HCT116 (cell line): ENCODE measurements at regions not wholly inside any gene's neighbourhood (a gene's known extent, or its start where the extent isn't known, plus 50 kb on each side); places are given as distances from the start of the nearest gene placed in this dataset.

Experiments
- ATAC-seq: fragments of 200-7000 bp; cut with Tn5 transposase; 2 replicates; pipeline ENCODE4 v1.9.1; 2020; ENCODE audit warnings: mild to moderate bottlenecking, moderate library complexity
- BruUV-seq: library from RNA; stranded (reverse); fragments of 400-500 nt; replicated peaks from 2 replicates; lab custom pipeline; 2021; lab: Mats Ljungman, UMichigan
- CTCF ChIA-PET: fragments of 300-600 bp; sonication (Branson Sonifier 250); formaldehyde crosslinking; loops from one replicate; lab custom pipeline; 2021; ENCODE audit warnings: antibody characterized with exemption; lab: Charles Lee
- POLR2A ChIA-PET: fragments of 300-600, 350-600 bp; sonication (Branson Sonifier 250); formaldehyde crosslinking; loops from one replicate; lab custom pipeline; 2021; ENCODE audit warnings: antibody characterized with exemption; lab: Charles Lee
- RAD21 ChIA-PET, 2 experiments: fragments of 300-600 bp; sonication (Branson Sonifier 250); formaldehyde crosslinking; loops; one replicate each; lab custom pipeline; 2023; ENCODE audit warnings: low total read pairs in 2 of 2; ENCODE audit not compliant: uncharacterized antibody in 2 of 2, unreplicated experiment in 2 of 2, low non-redundant PET in 1 of 2; lab: Charles Lee
- DNase-seq: peaks from one replicate; pipeline ENCODE4 v3.0.0-alpha.2; 2010; ENCODE audit warnings: low read depth, low spot score
- H2AFZ ChIP-seq: fragments of 200-600 bp; shearing (Covaris generic), sonication (generic); 2 replicates; pipeline ENCODE4 v1.6.1; 2017; ENCODE audit warnings: low read depth, mixed run types, mixed read lengths, antibody characterized with exemption, low read length; ENCODE audit not compliant: poor library complexity, severe bottlenecking
- H3K27ac ChIP-seq: 2 replicates; pipeline ENCODE4 v1.5.1; 2012; ENCODE audit warnings: low read depth, low read length
- H3K27me3 ChIP-seq: fragments of 200-600 bp; sonication (generic); 2 replicates; pipeline ENCODE4 v1.6.1; 2016; ENCODE audit warnings: mixed run types, low read length, mixed read lengths; ENCODE audit not compliant: insufficient read depth
- H3K36me3 ChIP-seq, 2 experiments: fragments of 200-500 bp in 1 of 2; fragments of 200-600 bp in 1 of 2; sonication (Bioruptor generic) in 1 of 2; sonication (generic) in 1 of 2; 2 replicates each; pipeline versions ENCODE4 v1.5.1 to v1.6.1; 2014 to 2016; ENCODE audit warnings: low read length in 2 of 2, inconsistent platforms in 1 of 2, mixed read lengths in 1 of 2, mixed run types in 1 of 2; ENCODE audit not compliant: insufficient read depth in 2 of 2, control insufficient read depth in 1 of 2
- H3K4me1 ChIP-seq, 2 experiments: fragments of 200-600 bp in 1 of 2; sonication (generic) in 1 of 2; 2 replicates each; pipeline versions ENCODE4 v1.5.1 to v1.6.1; 2012 to 2017; ENCODE audit warnings: low read length in 2 of 2, inconsistent platforms in 1 of 2, mild to moderate bottlenecking in 1 of 2, mixed read lengths in 1 of 2, mixed run types in 1 of 2, moderate library complexity in 1 of 2; ENCODE audit not compliant: insufficient read depth in 2 of 2, control insufficient read depth in 1 of 2
- H3K4me2 ChIP-seq: fragments of 200-600 bp; sonication (generic); 2 replicates; pipeline ENCODE4 v1.6.1; 2017; ENCODE audit warnings: mixed run types, low read length, mixed read lengths
- H3K4me3 ChIP-seq, 2 experiments: fragments of 200-600 bp in 1 of 2; sonication (generic) in 1 of 2; replicated peaks in 1 of 2; 2 replicates each; pipeline ENCODE4 v1.5.1; 2011 to 2016; ENCODE audit warnings: low read length in 2 of 2, control low read depth in 1 of 2, low read depth in 1 of 2, mild to moderate bottlenecking in 1 of 2, mixed read lengths in 1 of 2, mixed run types in 1 of 2
- H3K79me2 ChIP-seq: fragments of 200-600 bp; sonication (generic); 2 replicates; pipeline ENCODE4 v1.6.1; 2017; ENCODE audit warnings: mild to moderate bottlenecking, mixed run types, low read length, moderate library complexity, mixed read lengths; ENCODE audit not compliant: insufficient read depth
- H3K9ac ChIP-seq: fragments of 200-600 bp; sonication (generic); 2 replicates; pipeline ENCODE4 v1.6.1; 2016; ENCODE audit warnings: low read length, mixed read lengths
- H3K9me2 ChIP-seq: fragments of 200-600 bp; sonication (generic), shearing (Covaris generic); 2 replicates; pipeline ENCODE4 v1.6.1; 2017; ENCODE audit warnings: mixed run types, mild to moderate bottlenecking, moderate library complexity; ENCODE audit not compliant: insufficient read depth
- H3K9me3 ChIP-seq, 2 experiments: fragments of 200-500 bp in 1 of 2; fragments of 200-600 bp in 1 of 2; sonication (Bioruptor generic) in 1 of 2; sonication (generic) in 1 of 2; 2 replicates each; pipeline ENCODE4 v1.6.1; 2014 to 2017; ENCODE audit warnings: low read length in 2 of 2, mixed read lengths in 2 of 2, inconsistent platforms in 1 of 2, low read depth in 1 of 2, mild to moderate bottlenecking in 1 of 2, mixed run types in 1 of 2, moderate library complexity in 1 of 2; ENCODE audit not compliant: control insufficient read depth in 1 of 2, insufficient read depth in 1 of 2
- H4K20me1 ChIP-seq: fragments of 200-600 bp; sonication (generic), shearing (Covaris generic); 2 replicates; pipeline ENCODE4 v1.6.1; 2017; ENCODE audit warnings: mixed run types, mild to moderate bottlenecking, moderate library complexity; ENCODE audit not compliant: insufficient read depth
- CEBPB ChIP-seq: IDR thresholded peaks from 2 replicates; pipeline ENCODE4 v1.6.1; 2012; ENCODE audit warnings: low read depth
- ELF1 ChIP-seq: IDR thresholded peaks from 2 replicates; pipeline ENCODE4 v1.6.1; 2012; ENCODE audit warnings: low read depth, borderline replicate concordance
- EZH2 ChIP-seq: fragments of 200-600 bp; sonication (generic); IDR thresholded peaks from 2 replicates; pipeline ENCODE4 v1.6.1; 2017; ENCODE audit warnings: antibody characterized with exemption, mixed run types
- EZH2phosphoT487 ChIP-seq: fragments of 200-600 bp; IDR thresholded peaks from 2 replicates; pipeline ENCODE4 v1.6.1; 2018; ENCODE audit warnings: antibody characterized with exemption, borderline replicate concordance
- FOSL1 ChIP-seq: IDR thresholded peaks from 2 replicates; pipeline ENCODE4 v1.6.1; 2012; ENCODE audit warnings: low read depth
- JUND ChIP-seq: IDR thresholded peaks from 2 replicates; pipeline ENCODE4 v1.6.1; 2012
- POLR2A ChIP-seq: IDR thresholded peaks from 2 replicates; pipeline ENCODE4 v1.7.0; 2011; ENCODE audit warnings: borderline replicate concordance; ENCODE audit not compliant: insufficient read depth, insufficient read length; ENCODE audit errors: extremely low read depth
- RAD21 ChIP-seq: IDR thresholded peaks from 2 replicates; pipeline ENCODE4 v1.6.1; 2012; ENCODE audit warnings: low read depth, mild to moderate bottlenecking
- SIN3A ChIP-seq: IDR thresholded peaks from 2 replicates; pipeline ENCODE4 v1.6.1; 2012; ENCODE audit warnings: low read depth
- SP1 ChIP-seq: IDR thresholded peaks from 2 replicates; pipeline ENCODE4 v1.6.1; 2012; ENCODE audit warnings: low read depth
- SRF ChIP-seq: IDR thresholded peaks from 2 replicates; pipeline ENCODE4 v1.6.1; 2012; ENCODE audit warnings: low read depth
- TCF7L2 ChIP-seq: IDR thresholded peaks from 2 replicates; pipeline ENCODE4 v1.7.0; 2011; ENCODE audit warnings: borderline replicate concordance, inconsistent platforms; ENCODE audit not compliant: insufficient read depth, insufficient read length; ENCODE audit errors: extremely low read depth
- ZFX ChIP-seq: fragments of 450-650 bp; IDR thresholded peaks from 2 replicates; pipeline ENCODE4 v1.6.1; 2017
- ZNF274 ChIP-seq: fragments of 200-500 bp; sonication (Bioruptor generic); IDR thresholded peaks from 2 replicates; pipeline ENCODE4 v1.6.1; 2014; ENCODE audit warnings: mild to moderate bottlenecking, low read depth, low read length, inconsistent platforms
- intact Hi-C: fragments of 100-400 bp; cut with micrococcal nuclease; formaldehyde crosslinking; loops from 2 replicates; pipeline ENCODE4 v1.10.0; 2022
- TF ChIP-seq, protein P1 (sequence below): IDR thresholded peaks from 2 replicates; pipeline ENCODE4 v1.6.1; 2012
- TF ChIP-seq, protein P2 (sequence below): IDR thresholded peaks from 2 replicates; pipeline ENCODE4 v1.6.1; 2012
- TF ChIP-seq, protein P3 (sequence below), 3 experiments: fragments of 200-600 bp in 1 of 3; sonication (generic) in 1 of 3; IDR thresholded peaks in 2 of 3; conservative IDR thresholded peaks in 1 of 3; 2 replicates each; pipeline ENCODE4 v1.5.1; 2012 to 2017; ENCODE audit warnings: low read depth in 2 of 3, low read length in 2 of 3, antibody characterized with exemption in 1 of 3, borderline replicate concordance in 1 of 3, control low read depth in 1 of 3, mild to moderate bottlenecking in 1 of 3, mixed read lengths in 1 of 3, mixed run types in 1 of 3, moderate library complexity in 1 of 3; ENCODE audit not compliant: insufficient read depth in 1 of 3

DNA sequence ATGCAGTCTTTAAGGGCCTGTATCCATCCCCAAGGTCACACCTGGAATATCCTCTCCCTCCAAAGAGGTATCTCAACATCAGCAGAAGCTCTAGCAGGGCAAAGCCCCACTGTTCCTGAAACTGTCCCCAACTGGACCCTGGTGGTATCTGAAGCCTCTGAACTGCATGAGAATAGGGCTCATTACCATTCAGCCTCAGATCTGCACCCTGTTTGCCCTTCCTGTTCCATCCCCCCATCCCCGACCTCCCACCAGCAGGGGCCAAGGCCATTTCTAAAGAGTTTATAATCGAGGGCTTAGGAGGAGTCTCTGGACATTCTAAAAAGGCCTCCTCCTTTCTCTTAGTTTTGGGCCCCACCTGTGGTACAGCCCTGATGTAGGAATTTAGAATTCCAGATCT is 74.0 kb upstream of the THY1 start:
- H3K9me3 ChIP-seq: no peaks in the 10 kb centered on the region
- intact Hi-C loops: no loop called here
- H3K4me1 ChIP-seq: no peaks in the 10 kb centered on the region
- no peaks in the 10 kb centered on the region for H3K9me2 ChIP-seq
- no peaks in the 10 kb centered on the region for H3K79me2 ChIP-seq
- no peak overlapping the region for H3K27ac ChIP-seq
- H3K4me3 ChIP-seq: no peak overlapping the region
- H3K27me3 ChIP-seq: no peaks in the 10 kb centered on the region
- no peak for TF ChIP-seq ELF1
- no peak for TF ChIP-seq JUND
- no peak for TF ChIP-seq POLR2A
- TF ChIP-seq CEBPB: no peak
- TF ChIP-seq EZH2: no peak
- no peak for TF ChIP-seq SRF
- TF ChIP-seq ZFX: no peak
- no peak for TF ChIP-seq SIN3A
- TF ChIP-seq TCF7L2: no peak
- TF ChIP-seq, protein P1, sequence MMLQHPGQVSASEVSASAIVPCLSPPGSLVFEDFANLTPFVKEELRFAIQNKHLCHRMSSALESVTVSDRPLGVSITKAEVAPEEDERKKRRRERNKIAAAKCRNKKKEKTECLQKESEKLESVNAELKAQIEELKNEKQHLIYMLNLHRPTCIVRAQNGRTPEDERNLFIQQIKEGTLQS: no peak
- TF ChIP-seq, protein P2, sequence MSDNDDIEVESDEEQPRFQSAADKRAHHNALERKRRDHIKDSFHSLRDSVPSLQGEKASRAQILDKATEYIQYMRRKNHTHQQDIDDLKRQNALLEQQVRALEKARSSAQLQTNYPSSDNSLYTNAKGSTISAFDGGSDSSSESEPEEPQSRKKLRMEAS: no peak
- no peak for TF ChIP-seq SP1
- TF ChIP-seq ZNF274: no peak
- TF ChIP-seq FOSL1: no peak
- TF ChIP-seq, all 23 proteins: peak for 0
- Histone ChIP-seq H3K4me2 (no peak overlapping the region), H2AFZ (no peak overlapping the region), H3K9ac (no peak overlapping the region), H3K36me3 (no peaks in the 10 kb centered on the region), H4K20me1 (no peaks in the 10 kb centered on the region)
- no peak for ATAC-seq
- ChIA-PET CTCF (no interaction called here), POLR2A (no interaction called here), RAD21 (no interaction called here)
- DNase-seq: no peak
- no TSS peak for BruUV-seq

GRCh38 chr11:119496469-119496868 is 73.5 kb upstream of the THY1 start:
- Histone ChIP-seq H3K27me3 (no peaks in the 10 kb centered on the region), H3K4me2 (no peak overlapping the region), H4K20me1 (no peaks in the 10 kb centered on the region), H3K9me3 (no peaks in the 10 kb centered on the region), H3K9me2 (no peaks in the 10 kb centered on the region), H3K4me3 (no peak overlapping the region), H3K4me1 (no peaks in the 10 kb centered on the region), H3K9ac (no peak overlapping the region), H3K79me2 (no peaks in the 10 kb centered on the region), H2AFZ (no peak overlapping the region), H3K27ac (no peak overlapping the region), H3K36me3 (no peaks in the 10 kb centered on the region)
- ChIA-PET POLR2A (no interaction called here), CTCF (no interaction called here), RAD21 (no interaction called here)
- TF ChIP-seq SP1 (no peak), JUND (no peak), ZFX (no peak), RAD21 (no peak), SIN3A (no peak), EZH2phosphoT487 (no peak), ZNF274 (no peak)
- TF ChIP-seq, protein P3, sequence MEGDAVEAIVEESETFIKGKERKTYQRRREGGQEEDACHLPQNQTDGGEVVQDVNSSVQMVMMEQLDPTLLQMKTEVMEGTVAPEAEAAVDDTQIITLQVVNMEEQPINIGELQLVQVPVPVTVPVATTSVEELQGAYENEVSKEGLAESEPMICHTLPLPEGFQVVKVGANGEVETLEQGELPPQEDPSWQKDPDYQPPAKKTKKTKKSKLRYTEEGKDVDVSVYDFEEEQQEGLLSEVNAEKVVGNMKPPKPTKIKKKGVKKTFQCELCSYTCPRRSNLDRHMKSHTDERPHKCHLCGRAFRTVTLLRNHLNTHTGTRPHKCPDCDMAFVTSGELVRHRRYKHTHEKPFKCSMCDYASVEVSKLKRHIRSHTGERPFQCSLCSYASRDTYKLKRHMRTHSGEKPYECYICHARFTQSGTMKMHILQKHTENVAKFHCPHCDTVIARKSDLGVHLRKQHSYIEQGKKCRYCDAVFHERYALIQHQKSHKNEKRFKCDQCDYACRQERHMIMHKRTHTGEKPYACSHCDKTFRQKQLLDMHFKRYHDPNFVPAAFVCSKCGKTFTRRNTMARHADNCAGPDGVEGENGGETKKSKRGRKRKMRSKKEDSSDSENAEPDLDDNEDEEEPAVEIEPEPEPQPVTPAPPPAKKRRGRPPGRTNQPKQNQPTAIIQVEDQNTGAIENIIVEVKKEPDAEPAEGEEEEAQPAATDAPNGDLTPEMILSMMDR (IDR thresholded peaks at IDR 0.05 in 2 of 3, conservative IDR thresholded peaks at IDR 0.05 in 1 of 3; ENCODE audit: borderline replicate concordance in 1 of 3, insufficient read depth in 1 of 3, low read depth in 2 of 3, low read length in 2 of 3): no peak
- TF ChIP-seq, protein P1: no peak
- intact Hi-C loops: no loop called here
- DNase-seq (no peak), ATAC-seq (no peak)
- no TSS peak for BruUV-seq
